Suppressor macrophage (primary cell): ENCODE measurements at regions not wholly inside any gene's neighbourhood (a gene's known extent, or its start where the extent isn't known, plus 50 kb on each side); places are given as distances from the start of the nearest gene placed in this dataset.
A peak's percentile ranks its signal among the peaks of the same experiment; 100 is the strongest.
"Not testable (repeated sequence)": the region's sequence is repeated elsewhere in the genome, so short reads cannot be mapped to it uniquely, and the experiment has no call there.

Experiments used
- DNase-seq, 4 experiments: peaks; one replicate each; pipeline ENCODE4 v3.0.0-alpha.2; 2020 to 2022

- DNase-seq = no peak
These were observed 51.1 kb upstream of the MIER3 start for GRCh38 chr5:57002959-57003485.

GRCh38 chr5:57003566-57003965, 51.6 kb upstream of the MIER3 start:
- DNase-seq = not testable (repeated sequence)

DNA sequence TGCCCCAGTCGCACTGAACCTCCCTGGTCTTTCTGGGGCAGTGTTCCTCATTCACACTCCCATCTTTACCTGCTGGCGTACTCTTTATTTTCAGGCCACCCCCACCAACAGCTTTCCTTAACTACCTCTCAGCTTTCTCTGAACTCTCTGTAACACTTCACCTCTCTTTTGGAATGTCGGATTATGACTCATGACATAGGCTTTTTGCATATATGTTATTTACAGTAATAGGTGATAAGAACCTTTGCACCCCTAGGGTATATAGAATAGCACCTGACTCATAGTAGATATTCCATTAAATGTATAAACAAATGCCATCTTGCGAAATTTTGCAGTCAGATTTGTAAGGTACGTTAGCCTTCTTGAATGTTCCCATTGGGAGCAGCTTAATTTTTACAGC, 52.9 kb upstream of the MIER3 start:
- no peak for DNase-seq

GRCh38 chr5:57007344-57007743, 55.4 kb upstream of the MIER3 start:
- DNase-seq = peak; percentile 23 to 52 (median 41)

DNA sequence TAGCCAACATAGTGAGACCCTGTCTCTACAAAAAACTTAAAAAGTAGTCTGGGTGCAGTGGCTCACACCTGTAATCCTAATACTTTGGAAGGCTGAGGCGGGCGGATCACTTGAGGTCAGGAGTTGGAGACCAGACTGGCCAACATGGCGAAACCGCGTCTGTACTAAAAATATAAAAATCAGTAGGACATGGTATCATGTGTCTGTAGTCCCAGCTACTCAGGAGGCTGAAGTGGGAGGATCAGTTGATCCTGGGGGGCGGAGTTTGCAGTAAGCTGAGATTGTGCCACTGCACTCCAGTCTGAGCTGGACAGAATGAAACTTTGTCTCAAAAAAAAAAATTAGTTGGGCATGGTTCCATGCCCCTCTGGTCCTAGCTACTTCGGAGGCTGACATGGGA, 57.9 kb upstream of the MIER3 start:
- DNase-seq = peak in 2 of 4 experiments; percentile 8 to 14

- no peak for DNase-seq
These were observed 58.9 kb upstream of the MIER3 start for GRCh38 chr5:57010786-57011185.

DNA sequence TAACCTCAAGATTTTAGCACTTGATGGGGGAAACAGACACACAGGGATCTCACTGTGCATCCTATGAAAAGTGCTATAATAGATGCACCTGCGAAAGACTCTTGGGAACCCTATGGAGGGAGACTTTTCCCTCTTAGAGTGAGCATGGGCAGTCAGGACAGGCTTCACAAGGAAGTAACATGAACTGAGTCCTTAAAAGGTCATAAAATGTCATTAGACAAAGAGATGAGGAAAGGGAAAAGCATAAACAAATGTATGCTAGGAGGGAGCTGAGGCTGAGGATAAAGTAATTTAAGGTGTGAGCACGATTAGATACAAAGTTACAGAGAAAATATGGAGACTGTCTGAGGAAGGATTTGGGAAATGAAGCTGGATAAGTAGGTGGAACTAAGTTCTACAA, 60.6 kb upstream of the MIER3 start:
- DNase-seq = no peak

- DNase-seq = no peak
These were observed 74.0 kb upstream of the MIER3 start for GRCh38 chr5:57025961-57026360.

GRCh38 chr5:57028161-57028560, 76.2 kb upstream of the MIER3 start:
- DNase-seq = no peak

GRCh38 chr5:57032151-57032551, 80.2 kb upstream of the MIER3 start:
- peak; percentile 5 to 50 (median 37) for DNase-seq

DNA sequence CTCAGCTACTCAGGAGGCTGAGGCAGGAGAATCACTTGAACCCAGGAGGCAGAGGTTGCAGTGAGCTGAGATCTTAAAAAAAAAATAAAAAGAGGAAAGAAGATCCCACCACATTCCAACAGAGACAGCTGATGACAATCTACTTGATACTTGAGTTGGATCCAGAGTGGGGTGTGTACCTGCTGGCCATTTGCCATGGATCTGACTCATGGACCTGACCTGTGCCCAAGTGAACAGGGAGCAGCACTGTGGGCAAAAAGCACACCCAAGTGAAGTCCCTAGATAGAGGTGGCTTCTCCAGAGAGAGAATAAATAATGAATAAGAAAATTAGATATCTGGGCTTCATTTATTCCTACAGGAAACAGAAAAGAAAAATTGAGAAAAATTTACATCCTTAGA, 81.2 kb upstream of the MIER3 start:
- no peak for DNase-seq

DNA sequence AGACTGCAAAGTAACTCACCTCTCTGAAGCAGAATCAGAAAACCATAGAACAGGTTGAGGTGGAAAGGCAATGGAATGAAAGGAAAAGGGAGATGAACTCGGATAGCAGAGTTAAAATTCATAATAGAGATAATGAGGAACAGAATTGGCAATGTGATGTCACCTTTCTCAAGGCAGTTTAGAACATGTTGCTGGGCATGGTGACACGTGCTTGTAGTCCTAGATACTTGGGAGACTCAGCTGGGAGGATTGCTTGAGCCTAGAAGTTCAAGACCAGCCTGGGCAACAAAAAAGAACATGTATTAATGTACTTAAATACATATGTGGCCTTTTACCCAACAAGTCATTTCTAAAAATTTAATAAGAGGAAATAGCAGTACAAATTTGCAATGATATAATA, 81.6 kb upstream of the MIER3 start:
- DNase-seq = peak in 2 of 4 experiments; percentile 4 to 7

- DNase-seq = no peak
These were observed 82.4 kb upstream of the MIER3 start for GRCh38 chr5:57034201-57034916.

DNA sequence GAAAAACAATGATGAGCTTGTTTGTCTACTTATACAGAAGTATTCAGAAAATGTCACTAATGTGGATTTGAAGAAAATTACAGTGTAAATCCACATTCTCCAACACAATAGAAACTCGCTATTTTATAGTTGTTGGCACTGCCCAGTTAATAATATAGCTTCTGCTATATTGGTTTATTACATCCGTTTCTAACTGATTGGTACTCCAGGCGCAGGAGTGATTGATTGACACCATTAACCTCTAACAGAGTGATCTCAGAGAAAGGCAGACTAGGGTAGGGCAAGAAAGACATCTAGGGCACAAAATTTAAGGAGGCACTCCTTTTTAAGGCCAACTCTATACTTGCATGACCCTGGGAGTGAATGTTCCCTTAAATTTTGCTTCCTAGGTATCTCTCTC, 84.0 kb upstream of the MIER3 start:
- no peak for DNase-seq

DNA sequence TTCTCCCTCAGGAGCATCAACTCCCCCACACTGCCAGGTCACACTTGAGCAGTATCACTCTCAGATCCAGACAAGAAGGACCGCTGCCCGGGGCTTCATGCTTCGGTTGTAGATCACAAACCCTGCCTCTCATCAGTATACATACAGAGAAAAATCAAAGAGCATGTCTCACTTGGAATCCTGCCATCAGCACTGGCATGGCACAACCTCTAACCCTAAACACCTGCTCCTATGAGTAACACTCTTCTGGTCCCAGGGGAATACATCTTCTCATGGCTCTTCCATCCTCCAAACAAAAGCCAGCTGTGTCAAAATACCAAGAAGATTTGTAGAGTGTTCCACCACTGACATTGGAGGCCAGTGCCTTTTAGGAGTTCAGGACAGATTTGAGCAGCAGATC, 84.8 kb upstream of the MIER3 start:
- no peak for DNase-seq

DNA sequence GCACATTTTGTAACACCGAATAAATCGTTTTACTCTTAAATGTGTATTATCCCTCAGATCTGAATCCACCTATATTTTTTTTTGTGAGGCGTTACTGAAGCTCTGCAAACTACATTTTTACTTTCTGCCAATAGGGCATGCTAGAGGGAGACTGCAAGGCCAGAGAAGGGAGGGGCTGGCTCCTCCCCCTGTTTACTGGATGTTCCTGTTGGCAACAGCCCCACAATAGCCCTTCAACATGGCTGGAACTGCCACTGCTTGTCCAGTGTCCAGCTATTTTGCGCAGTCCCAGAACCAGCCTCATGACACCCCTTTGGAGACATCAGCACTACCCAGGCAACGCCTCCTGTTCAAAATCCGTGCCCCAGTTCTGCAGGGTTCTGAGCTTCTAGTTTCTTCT, 85.4 kb upstream of the MIER3 start:
- DNase-seq = peak in 1 of 4 experiments; percentile 5

- no peak for DNase-seq
These were observed 89.6 kb upstream of the MIER3 start for GRCh38 chr5:57041570-57041969.

DNA sequence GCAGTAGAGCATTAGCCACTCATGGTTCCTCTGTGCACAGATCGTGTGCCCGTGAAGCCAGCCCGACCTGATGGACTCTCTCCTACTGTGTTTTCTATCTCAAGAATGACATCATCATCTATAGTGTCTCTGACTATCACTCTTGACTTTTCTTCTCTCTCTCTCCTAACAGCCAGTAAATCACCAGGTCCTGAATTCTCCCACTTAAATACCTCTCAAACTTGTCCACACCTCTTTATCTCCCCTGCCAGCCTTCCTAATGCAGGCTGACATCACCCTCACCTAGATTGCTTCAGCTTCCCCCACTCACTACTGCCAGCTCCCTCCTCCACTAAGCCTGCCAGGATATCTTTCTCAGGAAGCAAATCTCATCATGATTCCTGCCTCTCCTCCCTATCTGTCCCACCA, 90.6 kb upstream of the MIER3 start:
- DNase-seq = no peak

DNA sequence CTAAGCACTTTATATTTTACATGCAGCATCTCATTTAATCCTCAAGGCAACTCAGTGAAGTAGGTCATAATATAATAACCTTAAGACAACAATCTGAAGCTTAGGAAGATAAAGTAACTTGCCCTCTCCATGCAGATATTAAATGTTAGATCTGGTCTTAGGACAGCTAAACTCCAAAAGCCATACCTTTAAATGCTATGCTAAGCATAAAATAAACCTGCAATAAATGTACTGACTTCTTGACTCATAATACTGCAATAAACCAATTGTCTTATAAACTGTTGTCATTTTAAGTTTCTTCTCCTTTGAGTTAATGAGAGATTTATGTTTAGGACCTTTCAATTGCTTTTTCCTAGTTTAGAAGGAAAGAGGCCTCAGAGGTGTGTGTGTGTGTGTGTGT, 102.2 kb upstream of the MIER3 start:
- DNase-seq = no peak

GRCh38 chr5:57054671-57055070, 102.7 kb upstream of the MIER3 start:
- DNase-seq = no peak

DNA sequence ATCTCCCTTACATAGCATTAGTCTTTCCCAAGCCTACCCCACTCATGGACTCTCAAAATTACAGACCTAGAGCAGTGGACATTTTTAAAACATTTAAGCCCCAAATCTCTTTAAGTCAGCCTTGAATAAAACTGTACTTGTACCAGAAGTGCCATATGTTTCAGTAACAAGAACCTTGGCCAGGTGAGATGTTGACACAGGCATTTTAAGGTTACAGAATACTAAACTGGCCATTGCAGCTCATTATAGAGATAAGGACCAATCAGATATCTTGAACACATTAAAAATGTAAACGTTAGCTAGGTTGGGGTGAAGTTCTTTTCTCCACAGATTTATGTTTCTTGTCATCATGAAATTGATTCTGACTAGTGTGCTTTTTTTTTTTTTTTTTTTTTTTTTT, 103.8 kb upstream of the MIER3 start:
- DNase-seq = no peak

DNA sequence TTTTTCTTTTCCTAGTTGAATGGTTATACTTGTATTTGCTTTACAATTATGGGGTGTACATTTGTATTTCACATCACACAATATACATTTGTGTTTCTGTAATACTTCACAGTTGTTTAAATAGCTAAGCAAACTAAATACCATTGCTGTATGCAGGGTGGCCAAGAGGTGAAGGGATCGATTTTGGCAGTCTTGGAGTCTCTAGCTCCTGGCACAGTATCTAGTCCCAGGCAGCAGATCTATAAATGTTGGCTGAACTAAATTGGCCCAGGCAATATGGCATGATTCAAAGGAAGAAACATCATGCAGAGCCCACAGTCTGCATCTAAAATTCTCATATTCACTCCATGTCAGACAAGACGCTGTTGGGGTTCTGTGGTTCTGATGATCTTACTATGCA, 110.1 kb upstream of the GPBP1 start:
- DNase-seq = no peak

DNA sequence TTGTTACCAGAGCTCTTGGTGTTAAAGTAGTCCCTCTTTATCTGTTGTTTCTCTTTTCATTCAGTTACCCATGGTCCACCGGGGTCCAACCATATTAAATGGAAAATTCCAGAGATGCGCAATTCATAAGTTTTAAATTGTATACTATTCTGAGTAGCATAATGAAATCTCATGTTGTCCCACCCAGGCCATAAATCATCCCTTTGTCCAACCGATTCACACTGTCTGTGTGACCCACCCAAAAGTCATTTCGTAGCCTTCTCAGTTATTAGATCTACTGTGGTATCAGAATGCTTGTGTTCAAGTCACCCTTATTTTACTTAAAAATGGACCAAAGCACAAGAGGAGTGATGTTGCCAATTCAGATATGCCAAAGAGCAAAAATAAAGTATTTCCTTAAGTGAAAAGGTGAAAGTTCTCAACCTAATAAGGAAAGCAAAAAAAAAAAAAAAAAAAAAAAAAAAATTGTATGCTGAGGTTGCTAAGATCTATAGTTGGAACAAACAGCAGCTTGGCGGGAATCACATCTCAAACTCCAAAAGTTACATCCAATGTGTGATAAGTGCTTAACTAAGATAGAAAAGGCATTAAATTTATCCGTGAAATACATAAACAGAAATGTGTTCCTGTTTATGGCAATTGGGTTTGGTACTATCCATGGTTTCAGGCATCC, 106.8 kb upstream of the GPBP1 start:
- no peak for DNase-seq

- no peak for DNase-seq
These were observed 106.3 kb upstream of the GPBP1 start for GRCh38 chr5:57067597-57067924.
